Stimulated activated CD8-positive, alpha-beta memory T cell treated with anti-CD3 and anti-CD28 coated beads, Interleukin-15, amount 100 ng/mL, for 48 hours (primary cell): ENCODE measurements at regions not wholly inside any gene's neighbourhood (a gene's known extent, or its start where the extent isn't known, plus 50 kb on each side); places are given as distances from the start of the nearest gene placed in this dataset.

Source experiments
- DNase-seq, 2 donors: peaks; one replicate each; pipeline ENCODE4 v3.0.0-alpha.2; 2020; ENCODE audit warnings: low read depth in 2 of 2

DNA sequence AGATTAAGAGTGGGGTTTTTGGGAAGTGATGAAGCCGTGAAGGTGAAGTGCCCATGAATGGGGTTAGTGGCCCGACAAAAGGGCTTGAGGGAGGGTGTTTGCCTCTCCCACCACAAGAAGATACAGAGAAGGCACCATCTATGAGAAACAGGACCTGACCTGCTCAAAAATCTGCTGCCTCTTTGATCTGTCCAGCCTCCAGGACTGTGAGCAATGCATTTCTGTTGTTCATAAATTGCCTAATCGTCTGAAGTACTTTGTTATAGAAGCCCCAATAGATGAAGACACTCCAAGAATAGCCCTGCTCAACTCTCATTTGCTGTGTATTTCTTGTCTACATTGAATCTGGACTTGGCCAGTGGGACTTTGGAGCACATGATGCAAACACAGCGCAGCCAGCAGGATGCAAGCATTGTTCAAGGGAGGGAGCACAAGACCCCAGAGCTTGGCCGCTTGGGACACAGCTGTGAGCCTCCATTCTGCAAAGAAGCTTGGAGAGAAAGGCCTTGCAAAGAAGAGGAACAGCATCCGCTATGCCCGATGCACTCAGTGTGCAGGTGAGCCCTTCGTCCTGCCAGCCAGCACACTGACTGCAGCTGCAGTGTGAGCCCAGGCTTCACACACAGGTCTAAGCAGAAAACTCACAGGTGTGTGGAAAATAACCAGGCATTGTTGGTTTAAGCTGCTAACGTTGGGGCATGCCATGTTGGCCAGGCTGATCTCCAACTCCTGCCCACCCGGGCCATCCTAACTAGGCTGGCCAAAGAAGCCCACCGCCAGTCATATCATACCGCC is 73.2 kb upstream of the KLF6 start:
- no peak for DNase-seq

DNA sequence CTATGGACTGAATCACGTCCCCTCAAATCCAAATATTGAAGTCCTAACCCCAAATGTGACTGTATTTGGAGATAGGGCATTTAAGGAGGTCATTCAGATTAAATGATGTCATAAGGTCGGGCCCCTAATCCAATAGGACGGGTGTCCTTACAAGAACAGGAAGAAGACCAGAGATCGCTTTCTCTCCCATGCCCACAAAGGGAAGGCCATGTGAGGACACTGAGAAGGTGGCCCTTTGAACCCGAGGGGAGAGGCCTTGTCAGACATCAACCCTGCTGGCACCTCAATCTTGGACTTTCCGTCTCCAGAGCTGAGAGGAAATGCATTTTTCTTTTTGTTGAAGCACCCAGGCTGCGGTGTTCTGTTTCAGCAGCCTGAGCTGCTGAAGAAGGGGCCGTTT is 72.3 kb upstream of the KLF6 start:
- no peak for DNase-seq

DNA sequence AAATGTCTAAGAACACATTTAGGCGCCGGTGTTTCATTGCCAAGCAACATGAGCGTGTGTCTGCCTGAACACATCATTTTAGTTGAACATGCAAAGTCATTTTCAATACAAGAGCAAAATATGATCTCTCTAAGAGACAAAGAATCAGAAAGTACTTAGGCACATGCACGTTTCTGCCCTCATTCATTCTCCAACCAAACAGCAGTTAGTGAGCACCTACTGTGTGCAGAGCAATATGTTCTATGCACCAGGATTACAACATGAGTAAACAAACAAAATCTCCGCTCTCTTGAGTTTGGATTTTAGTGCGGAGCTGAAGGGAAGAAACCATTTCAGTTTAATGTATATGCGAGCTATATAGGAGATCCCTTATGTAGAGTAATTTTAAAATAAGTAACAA is 71.6 kb upstream of the KLF6 start:
- DNase-seq: no peak

DNA sequence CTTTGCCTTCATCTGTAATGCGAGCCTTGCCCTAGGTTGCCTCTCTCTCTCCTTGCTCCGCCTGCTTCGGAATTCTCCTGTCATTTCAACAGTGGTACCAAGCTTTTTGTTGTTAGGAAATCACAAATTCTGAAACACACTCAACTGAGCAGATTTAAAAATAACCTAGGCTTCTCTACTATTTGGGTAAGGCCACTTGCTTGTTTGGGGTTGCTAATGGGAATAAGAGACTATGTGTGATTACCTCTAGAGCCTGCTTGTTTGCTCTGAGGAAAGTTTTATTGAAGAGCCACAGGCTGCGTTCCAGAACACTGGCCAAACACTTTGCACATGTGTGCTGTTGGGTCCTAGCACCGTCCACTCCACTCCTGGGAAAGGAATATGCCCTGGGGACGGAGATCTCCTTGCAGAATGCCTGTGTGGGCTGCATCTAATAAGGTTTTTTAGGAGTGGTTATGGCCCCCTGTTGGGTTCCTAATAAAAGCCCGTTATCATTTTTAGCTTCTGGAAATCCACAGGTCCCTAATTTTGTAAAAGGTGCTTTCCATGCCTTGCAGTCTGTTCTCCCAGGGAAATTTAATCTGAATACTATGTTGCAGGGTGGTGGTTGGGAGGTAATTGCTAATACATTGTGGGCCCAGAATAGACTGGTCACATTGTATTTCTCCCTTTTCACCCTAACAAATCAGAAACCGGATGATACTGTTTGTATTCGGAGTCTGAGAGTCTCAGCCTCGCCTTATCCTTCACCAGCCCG is 68.7 kb upstream of the KLF6 start:
- no peak for DNase-seq

DNA sequence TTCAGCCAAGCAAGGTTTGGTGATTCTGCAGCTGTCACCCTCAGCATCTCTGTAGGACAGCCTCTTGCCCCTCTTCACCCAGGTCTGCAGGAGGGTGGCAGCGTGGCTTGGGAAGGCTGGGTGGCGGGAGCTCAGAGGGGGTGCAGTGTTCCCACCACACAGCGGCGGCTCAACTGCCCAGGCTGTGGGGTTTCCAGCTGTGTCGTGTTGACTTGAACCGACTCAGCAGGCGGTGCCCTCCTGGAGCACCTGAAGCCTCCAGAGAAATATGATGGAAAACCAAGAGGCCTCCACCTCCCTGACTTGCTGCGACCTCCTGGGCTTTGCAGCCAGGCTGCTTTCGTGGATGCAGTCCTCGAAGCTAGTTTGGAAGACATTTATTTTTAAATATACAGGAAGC is 68.0 kb upstream of the KLF6 start:
- DNase-seq: no peak

DNA sequence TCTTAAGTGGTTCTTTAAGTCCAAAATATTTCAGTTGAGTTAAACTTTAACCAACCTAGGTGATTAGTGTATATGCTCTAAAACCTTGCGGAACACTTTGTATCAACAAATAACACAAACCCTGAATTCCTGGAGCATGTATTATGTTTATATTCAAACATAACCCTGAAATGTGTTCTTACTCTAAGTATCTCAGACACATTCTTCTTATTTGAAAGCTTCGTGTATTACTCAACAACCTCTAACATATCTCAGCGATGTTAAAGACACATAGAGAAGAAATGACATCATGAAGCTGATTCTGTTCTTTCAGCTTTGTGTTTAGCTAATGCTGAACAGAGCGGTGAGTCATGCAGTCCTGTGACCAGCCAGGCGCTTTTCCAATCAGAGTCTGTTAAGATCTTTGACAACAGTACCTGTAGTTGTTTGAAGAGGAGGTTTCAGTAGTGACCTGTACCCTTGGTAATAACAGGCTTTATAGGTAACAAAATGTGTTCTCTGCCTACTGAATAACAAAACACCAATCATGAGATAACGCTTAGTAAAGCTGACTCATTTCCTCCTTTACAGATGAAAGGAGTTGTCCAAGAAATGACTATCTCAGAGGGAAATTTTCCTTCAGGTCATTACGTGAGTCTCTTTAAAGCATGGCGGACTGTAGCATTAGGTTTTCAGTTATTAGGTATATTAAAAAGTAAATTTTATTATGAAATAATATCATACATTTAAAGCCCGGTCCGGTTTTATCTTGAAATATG is 67.3 kb upstream of the KLF6 start:
- peak; percentile 47 to 62 for DNase-seq

DNA sequence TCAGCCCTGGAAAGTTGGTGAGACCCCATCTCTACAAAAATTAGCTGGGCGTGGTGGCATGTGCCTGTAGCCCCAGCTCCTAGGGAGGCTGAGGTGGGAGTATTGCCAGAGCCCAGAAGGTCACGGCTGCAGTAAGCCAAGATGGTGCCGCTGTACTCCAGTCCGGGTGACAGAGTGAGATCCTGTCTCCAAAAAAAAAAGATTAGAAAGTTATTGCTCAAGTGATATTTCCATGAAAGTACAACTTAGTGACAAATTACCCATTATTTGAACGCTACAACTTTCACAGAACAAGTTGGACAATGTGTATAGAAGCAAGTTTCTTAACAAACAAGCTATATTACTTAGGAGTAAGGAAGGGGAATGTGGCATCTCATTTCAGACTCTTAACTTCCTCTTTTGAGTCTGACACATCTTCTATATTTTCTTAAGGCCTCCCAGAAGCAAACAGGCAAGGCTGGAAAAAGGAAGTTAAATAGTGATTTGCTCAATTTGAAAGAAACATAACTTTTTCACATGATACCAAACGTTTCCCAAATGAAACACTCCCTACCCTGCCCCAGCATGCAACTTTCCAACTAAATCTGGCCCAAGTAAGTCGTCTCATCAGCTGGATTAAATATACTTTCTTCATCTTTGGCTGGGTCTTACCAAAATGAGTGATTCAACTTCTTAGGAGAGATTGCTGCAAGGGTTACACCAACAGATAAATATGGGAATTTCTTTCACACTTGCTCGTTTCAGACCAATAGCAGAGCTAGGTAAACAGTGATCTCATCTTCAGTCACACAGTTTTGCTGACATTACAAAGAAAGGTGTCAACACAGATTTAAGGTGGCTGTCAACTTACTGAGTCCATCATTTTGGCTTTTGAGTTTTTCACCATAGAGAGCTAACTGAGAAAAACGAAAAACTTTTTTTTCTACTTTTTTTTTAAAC is 66.3 kb upstream of the KLF6 start:
- DNase-seq: no peak

DNA sequence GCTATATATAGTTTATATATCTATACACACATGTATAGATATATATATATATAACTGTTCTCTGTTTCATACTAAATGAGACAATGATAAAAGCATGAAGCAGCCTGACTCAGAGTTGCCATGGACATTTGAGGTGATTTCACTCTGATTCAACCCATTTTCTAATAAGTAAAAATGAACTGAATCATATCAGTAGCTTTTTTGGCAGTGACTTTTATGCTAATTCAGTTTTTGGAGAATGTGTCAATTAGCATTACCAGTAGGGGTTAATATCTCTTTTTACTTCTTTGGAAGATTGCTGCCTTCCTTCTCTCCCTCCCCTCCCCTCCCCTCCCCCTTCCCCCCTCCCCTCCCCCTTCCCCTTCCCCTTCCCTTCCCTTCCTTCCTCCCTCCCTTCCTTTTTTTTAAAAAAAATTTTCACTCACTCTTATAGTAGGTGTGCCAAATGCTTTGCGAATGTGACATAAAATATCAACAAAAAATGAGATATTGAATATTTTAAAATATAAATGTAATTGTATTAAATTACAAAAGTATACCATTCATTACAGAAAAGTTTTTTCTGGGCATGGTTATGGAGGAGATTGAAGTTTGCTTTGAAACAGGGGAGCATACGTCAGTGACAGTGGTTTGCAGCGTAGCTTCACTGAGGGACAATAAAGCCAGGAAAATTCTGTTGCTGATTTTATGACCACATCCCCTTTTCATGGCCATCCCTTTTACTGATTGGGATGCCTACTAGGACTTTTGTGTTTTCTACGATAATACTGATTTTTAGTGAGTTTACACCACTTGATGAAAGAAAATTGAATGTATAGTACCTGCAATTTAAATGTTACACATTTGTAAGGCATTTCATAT is 64.0 kb upstream of the KLF6 start:
- DNase-seq: no peak

DNA sequence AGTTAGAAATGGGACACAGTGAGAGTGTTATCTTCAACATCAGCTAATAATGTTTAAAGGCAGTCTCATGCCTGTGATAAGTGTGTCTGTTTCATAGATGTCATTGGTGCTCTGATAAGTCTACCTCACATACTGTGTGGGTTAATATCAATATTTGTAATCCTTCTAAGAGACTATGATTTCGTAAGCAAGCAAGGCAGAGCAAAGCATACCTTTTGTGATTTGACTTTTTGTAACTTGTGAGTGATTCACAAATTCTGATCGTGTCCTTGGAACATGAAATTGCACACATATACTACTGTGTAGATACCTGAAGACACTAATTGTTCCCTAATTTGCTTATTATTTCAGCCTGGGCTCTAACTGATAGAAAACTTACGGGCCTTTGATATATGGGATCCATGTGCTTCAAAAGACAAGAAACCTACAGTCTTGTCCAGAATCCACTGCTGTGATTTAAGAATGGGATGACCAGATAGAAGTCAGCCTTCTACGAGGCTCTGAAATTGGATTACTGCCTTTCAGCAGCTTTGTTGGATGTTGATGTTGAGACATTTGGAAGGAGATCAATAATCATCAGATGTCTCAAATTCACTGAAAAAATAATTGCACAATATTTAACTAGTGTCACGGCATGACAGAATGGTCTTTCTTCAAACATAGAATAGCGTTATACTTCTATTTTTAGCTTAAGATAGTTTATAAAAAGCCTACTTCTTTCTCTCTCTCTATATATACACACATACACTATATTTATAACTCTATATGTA is 63.2 kb upstream of the KLF6 start:
- DNase-seq: no peak

DNA sequence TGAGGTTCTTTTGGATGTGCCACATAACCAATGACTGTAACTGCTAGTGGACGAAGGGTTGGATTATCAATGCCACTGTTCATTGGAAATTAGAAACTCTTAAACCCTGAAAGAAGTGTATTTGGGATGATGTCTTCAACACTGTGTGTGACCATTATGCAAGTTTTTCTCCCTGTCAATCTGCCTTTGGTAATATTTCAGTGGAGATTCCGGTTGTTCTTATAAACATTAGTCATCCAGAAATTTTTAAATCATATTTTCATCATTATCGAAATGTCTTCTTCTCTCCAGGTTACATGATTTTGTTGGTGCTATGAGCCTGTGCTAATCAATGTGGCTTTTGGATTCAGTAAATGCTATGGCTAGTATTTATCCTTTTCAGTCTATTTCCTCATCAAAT is 61.7 kb upstream of the KLF6 start:
- DNase-seq: no peak

DNA sequence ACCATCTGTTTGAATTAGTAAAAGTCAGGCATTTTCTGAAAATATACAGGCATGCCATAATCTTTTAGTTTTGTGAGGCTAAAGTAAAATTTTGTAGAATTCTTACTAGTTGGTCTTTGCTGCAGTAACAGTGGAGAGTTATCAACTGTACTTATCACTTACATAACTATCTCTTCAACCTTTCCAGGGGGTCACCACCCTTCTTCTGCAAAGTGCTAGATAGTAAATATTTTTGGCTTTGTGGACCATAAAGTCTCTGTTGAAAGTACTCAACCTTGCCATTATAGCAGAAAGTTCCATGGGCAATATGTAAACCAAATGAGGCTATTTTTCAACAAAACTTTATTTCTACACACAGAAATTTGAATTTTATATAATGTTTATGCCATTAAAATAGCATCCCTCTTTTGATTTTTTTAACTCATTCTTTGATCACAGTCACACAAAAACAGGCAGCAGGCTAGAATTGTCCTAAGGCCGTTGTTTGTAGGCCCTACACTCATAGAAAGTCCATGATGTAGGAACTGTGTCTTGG is 59.5 kb upstream of the KLF6 start:
- DNase-seq: no peak

DNA sequence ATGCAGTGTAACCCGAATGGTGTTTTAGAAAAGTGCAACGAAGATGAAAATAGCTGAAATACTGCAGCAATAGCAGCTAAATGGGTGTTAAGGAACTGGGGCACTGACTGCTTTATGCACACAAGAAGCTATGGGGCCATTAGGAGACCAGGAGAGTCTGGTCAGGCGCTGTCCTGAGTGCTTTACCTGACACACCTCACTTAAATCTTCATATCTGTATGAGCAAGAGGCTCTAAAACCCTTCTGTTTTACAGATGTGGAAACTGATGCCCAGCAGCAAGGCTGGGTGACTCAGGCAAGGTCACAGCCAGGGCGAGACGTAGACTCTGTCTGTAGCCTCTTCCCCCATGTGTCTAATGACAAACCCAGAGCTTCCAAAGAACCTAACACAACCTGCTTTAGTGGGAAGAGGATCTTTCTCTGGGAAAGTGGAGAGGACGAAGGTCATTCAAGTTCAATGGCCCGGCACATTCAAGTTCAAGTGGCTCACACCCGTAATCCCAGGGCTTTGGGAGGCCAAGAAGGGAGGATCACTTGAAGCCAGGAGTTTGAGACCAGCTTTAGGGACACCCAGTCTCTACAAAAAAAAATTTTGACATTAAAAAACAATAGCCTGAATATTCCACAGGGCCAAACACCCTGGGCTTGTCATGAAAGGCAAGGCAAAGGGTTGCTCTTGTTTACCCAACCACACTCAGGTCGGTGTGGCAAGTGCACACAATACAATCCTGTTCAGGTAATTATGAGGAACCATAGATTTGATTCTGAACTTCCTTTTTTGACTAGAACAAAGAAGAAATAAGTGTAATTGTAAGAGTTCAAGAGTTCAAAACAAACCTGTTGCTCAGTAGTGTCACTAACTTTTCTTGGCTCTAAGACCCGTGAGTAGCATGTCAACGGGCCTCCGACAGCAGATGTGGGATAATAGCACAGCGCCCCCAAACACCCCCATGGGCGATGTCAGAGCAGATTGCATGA is 53.7 kb upstream of the KLF6 start:
- no peak for DNase-seq

DNA sequence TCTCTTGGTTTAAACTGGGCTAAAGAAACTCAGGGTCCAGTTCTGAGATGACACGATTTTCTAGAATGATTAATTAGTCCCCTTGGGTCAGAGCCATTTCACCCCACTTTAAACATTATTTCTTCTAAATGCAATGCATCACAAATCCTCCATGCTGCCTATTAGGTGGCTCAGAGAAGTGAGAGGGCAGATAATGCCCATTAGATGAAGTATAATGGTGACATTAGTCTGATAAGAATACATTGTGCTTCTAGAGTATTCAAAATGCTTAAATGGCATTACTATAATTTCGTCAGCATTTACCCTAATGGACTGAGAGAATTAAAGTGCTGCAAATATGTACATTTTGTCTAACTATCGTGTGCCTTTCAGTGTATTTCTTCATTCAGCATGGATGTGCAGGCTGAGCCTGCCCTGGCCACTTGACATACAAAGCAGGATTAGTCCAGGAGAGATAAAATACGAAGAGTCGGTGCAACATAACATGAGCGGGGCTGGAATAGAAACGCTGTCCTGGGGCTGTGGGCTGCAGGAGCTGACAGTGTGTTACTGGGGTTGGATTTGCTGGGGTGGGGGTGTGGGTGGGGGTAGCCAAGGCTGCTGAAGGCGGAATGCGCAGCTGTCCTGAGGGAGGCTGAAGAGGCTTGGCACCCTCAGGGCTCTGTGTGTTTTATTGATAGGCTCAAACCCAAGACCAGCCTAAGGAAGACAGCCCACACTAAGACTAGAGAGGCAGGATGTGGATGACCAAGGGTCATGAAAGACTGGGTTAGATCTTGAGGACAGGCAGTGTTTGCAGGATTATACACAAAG is 52.8 kb upstream of the KLF6 start:
- no peak for DNase-seq

DNA sequence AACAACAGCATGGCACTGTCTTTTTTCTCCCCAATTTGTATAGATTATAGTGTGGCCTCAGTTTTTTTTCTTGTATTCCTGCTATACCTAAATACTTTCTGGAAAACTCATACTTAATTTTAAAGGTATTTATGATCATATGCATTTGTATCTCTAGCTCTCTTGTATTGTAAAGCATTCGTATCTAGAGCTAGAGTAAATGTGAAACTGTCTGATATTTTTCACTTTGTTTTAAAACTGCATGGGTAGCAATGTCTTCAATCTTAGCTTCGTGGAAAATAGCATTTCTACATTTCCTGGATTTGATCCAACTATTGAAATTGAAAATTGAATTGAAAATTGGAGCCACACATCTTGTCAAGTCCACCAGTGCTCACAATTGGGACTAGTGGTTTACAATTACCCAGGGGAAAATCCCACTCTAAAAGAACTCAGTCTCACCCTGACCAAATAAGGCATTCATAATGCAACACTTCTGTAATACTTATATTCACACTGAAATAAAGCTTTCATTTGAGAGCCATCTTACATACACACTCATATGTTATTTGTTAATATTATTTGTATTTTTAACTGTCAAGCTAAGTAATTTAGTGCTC is 51.3 kb upstream of the KLF6 start:
- DNase-seq: no peak

DNA sequence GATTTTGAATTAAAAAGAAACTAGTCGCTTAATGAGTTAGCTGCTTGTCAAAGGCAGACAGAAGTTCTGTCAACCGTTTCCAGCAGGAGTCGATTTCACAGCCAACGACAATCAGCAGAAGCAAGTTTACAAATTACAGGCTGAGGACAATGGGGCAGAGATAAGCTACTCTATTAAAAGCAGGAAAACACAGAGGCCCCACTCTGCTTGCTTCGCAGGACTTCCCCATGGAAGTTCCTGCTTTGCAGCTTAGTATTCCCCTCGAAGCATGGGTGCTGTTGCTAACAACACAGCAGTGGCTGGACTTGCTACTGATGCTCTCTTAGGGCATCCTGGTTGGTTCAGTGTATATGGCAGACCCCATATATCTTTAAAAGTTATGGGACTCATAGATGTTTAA is 50.8 kb upstream of the KLF6 start:
- no peak for DNase-seq

DNA sequence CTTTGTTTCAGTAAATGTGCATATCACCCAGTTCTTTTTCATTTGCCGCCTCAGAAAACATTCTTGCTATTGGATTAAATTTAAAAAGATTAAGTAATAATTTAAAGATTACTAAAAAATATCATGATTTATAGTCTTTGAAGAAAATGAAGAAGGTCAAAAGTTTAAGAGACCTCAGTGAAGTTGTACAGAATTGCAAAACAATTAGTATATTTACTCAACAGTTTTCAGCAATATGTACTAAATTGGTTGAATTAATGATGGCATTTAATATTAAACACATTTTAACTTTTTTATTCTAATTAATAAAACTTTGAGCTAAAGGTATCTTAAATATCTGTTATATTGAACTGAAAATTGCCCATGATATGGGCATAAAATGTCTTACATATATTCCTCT is 49.9 kb upstream of the KLF6 start:
- no peak for DNase-seq
